Inflammatory macrophage (primary cell): ENCODE measurements at regions not wholly inside any gene's neighbourhood (a gene's known extent, or its start where the extent isn't known, plus 50 kb on each side); places are given as distances from the start of the nearest gene placed in this dataset.

Source experiments
- DNase-seq, 2 donors: peaks; one replicate each; pipeline ENCODE4 v3.0.0-alpha.2; 2020 to 2022

DNA sequence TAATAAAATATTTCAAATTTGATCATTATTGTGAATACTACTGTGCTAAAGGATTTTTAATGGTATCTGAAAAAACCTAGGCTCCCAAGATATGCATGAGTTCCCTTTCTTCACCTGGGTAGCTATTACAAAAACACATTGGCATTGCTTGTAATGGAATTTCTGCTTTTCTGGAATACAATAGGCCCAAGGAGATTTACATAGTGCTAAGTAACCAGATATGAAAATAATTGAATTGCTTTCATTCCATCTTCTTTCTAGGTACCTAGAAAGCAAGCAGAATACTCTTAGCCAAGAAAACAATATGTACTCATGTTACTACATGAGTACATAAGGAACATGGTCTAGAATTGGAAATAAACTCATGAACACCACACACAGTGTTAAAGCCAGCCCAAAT lies 291.9 kb downstream of the KCNC2 start:
- no peak for DNase-seq

DNA sequence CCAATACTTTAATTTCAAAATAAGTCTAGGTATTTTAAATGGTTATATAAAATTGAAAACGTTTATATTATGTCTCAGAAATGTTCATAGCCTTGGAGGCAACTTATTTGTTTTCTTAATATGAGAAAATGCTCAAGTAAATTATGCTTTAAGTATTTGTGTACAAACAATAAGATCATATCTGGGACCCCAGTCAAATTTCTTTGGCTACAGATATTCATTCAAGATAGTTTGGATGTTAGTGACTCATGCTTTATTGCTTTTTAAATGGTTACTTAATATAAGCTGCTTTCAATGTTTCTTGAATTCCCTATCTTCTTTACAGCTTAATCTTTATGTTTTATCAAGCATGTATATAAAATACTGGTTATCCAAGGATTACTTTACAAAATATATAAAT lies 291.3 kb downstream of the KCNC2 start:
- no peak for DNase-seq

DNA sequence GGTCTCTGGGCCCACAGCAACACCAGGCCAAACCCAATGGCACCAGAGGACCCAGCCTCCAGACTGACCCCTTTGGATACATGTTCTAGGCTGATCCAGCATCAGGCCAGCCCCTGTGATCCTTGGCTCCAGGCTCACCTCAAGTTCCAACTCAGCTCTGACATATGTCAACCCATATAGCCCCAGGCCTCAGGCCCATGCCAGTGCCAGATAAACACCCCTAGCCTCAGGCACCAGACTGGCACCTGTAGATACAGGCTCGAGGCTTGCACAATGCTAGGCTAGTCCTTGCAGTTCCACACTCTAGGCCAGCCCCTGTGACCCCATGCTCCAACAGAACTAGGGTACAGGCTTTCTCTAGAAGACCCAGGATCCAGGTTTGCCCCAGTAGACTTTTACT lies 287.5 kb downstream of the KCNC2 start:
- DNase-seq = no peak

DNA sequence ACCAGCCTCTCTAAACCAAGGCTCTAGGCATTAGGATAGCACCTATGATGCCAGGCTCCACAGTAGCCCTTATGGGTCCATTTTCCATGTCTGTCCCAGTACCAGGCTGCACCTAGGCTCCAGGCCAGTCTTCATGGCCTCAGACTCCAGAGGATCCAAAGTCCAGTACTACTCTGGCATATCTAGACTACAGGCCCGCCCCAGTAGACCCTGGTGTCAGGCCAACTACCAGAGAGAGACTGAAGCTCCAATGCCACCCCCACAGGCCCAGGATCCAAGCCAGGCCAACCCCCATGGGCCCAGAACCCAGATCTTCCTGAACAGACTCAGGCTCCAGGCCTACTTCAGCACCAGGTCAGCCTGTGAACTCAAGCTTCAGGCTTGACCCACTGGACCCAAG lies 287.0 kb downstream of the KCNC2 start:
- DNase-seq = no peak

DNA sequence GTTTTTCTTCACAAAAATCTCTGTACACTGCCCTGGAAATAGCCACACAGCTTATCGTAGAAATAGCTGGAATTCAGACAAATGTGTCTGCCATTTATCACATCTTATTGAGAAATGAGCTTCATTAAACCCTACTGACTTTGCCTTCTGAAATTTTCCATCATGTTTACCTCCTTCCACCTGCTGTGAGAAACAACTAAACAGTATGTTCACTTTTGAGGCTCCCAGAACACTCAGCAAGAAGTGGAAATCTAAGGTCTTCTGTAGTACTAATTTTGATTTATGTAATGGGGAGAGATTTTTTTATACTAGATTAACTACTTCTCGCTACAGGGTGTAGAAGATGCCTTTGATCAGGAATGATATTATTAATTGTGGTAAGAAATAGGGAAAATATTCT lies 268.0 kb downstream of the KCNC2 start:
- no peak for DNase-seq

DNA sequence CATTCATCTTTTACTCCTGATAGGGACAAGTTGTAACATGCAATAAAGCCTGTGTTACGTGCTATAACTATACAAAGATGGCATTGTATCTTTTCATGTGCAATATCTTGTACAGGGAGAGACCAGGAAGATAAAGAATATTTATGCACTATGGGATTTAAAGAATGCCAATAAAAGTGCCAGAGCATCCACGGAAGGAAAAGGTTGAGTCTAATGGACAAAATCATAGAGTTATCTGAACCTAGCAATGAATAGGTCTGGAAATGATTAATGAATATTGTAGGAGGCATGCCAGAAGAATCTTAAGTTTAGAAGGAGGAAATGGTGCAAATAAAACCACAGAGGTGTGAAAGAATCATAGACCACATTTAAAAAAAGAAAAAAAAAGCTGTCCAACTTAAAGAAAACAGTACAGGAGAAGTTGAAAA lies 263.9 kb downstream of the KCNC2 start:
- DNase-seq = no peak

DNA sequence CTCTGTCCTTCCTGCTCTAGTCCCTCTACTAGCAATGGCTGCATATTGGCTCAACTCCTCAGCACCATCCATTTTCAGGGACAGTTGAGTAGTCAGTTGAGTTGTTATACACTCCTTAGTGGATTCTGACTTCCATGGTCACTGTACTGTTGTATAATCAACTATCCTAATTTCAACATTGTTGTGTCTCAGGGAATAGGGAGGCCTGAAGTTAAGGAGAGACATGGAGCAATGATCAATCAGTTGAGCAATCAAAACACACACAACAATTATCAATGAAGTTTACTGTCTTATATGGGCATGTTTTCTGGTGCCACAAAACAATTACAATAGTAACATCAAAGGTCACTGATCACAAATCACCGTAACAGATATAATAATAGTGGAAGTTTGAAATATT lies 255.9 kb downstream of the KCNC2 start:
- no peak for DNase-seq

DNA sequence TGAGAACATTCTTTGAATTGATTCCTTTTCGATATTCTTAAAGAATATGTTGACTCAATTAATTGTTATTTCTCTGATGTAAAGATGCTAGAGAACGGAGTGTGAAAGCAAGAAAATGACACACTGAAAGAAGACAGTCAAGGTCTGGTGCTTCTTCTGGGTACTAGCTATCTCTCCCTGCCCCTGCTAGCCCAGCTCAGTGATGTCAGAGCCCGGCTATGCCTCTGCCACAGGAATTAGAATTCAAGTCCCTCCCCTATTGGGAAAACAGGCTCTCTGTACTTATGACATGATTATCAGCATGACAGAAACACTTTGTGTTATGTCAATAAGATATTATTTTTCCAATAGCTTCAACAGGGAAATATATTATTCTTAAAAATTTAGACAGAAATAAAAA lies 252.4 kb downstream of the KCNC2 start:
- no peak for DNase-seq

DNA sequence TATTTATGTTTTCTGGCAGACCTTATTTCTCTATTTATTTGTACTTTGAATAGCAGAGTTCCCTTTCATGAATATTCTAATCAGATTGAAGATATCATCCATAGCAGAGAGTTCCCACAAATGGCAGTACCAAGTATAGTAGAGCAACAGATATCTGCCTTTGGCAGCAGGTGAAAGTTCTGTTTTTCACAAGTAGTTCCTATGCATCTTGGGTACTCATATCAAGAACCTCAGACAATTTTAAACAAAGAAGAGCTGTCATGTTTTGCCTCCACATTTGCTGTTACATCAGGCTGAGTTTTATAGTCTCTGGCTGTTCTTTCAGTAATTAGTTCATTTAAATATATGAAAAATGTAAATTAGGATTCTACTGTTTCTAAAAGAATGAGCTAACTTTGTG lies 252.0 kb downstream of the KCNC2 start:
- no peak for DNase-seq

DNA sequence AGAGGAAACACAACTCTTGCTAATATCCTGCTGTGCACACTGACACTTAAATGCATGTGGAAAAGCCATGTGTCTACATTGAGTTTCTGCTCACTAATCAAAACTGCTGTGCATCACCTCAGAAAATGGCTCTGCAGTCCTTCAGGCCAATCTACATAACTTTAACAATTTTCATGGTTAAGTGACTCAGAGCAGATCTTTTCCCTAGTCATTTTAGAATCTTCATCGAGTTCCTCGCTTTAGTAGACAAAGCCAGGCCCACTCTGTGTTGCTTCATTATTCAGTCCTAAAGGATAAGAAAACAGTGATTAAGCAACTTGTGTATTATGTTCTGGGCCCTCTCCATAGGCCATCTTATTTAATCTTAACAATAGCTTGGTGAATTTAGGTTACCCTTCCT lies 250.0 kb downstream of the KCNC2 start:
- no peak for DNase-seq

DNA sequence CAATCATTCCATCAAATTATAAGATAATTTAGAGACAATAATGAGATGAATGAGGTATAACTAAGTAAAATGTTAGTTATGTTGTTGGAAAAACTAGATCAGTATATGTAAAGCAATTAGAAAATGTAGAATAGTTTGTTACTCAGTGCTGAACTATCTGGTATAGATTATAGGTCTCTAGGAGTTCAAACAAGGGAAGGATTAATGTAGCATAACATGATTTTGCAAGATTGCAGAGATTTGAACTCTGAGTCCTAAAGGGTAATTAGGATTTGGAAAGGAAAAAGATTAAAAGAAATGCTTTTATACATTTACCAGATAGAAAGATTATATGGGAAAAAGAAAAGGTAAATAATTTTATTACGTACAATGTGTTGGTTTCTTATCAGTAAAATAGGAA lies 246.3 kb downstream of the KCNC2 start:
- no peak for DNase-seq

DNA sequence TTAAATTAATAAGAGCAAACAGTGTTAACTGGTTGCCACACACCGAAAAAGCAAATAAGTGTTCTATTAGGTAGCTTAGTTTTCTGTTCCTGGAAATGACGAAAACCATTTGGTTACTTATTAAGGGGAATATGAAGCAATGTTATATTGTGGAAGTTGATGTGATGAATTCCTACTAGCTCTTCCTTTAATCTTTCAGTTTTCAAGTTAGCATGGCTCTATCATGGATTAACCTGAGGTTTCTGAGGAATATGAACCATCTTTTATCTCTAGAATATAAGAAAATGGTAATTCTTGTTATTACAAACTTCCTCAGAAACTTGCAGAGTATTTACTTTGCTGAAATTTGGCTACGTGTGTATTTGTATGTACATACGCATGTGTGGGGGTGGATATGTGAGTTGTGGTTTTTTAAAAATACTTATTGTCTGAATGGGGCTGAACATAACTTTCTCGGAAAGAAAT lies 245.7 kb downstream of the KCNC2 start:
- DNase-seq = no peak

DNA sequence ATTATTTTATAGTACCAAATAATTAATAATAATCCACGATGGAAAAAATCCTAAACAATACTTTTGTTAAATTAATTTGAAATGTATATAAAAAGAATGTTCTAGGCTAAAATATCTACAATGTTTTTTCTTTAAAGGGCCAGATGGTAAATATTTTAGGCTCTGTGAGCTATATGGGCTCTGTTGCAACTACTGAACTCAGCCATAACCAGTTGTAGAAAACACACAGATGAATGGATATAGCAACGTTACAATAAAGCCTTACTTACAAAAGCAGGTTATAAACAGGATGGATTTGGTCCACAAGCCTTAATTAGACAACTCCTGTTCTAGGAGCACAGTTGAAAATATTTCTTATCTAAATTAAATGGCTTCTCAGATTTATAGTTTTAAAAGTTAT lies 245.2 kb downstream of the KCNC2 start:
- DNase-seq = no peak

DNA sequence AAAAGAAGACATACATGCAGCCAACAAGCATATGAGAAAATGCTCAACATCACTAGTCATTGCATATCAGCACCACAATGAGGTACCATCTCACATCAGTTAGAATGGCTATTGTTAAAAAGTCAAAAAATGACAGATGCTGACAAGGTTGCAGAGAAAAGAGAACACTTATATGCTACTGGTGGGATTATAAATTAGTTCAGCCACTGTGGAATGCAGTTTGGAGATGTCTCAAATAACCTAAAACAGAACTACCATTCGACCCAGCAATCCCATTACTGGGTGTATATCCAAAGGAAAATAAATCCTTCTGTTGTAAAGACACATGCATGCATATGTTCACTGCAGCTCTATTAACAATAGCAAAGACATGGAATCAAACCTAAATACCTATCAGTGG lies 238.4 kb downstream of the KCNC2 start:
- no peak for DNase-seq

DNA sequence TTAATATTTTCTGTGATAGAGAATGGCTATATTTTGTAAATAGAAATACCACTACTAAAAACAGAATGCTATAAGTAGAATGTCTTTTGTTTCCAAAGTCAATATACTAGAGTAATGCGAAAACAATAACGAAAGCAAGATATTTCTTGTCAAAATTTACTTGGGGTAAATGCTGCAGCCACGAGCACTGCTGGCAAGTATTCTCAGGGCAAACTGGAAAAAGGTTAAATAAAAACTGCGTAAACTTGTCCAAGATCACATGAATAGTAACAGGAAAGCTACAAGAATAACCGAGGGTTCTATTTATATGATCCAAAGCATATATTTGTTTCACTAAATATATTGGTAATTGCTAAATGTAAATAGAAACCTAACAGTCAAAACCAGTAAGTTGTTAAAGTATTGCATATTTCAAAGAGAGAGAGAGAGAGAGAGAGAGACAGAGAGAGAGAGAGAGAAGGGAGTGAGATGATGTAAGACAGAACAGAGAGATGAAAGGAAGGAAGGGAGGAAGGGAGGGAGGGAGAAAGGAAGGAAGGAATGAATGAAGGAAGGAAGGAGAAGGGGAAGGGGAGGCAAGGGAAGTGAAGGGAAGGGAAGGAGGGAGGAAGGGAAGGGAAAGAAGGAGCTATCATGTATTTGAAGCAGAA lies 231.7 kb downstream of the KCNC2 start:
- no peak for DNase-seq

DNA sequence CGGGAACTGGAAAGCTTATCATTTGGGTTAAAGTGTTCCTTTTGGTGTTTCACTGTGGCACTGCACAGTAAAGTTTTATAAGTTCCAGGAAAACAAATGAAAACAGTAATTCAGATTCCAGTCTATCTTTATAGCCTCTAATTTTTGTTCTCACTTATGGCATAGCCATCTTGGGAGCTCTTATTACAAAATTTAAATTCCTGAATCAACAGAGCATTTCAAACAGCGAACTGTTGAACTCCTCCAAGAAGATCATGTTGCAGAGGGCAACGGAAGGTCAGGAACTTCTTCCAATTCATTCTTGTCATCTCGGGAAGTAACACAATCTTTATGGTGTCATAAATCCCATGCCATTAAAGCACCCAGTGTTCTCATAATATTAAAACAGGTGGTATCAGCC lies 229.1 kb downstream of the KCNC2 start:
- no peak for DNase-seq

DNA sequence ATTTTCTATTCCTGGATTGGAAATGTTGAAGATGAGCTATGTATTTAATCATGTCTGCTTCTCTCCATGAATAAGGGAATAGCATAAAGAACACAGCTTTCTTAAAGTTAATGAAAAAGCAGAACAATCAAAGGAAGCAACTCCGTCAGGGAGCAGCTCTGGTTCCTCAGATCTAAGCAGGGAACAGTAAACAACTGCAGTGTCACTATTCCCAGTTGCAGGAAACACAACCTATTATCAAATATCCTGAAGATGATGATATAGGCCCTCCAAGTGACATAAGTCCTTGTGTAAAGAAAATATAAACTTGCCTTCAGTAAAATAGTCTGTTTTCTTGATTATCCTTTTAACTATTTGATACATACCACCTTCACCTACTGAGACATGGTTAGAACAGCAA lies 228.1 kb downstream of the KCNC2 start:
- no peak for DNase-seq

DNA sequence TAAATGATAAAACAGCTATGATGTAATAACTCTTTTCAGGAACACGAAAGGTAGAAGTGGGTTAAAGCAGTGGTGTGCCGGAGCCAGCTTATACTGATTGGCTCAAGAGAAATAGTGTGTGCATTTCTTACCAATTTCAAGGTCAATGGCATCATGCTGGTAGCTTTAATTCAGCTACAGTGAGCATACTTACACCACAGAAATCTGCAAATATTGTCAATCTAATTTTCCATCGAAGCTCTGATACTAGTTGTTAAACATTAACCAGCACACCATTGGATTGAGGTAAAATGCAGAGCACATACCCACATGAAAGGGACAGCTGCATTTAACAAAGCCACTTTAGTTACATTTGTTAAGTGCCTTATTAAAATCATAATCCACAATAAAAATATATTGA lies 225.7 kb downstream of the KCNC2 start:
- DNase-seq = no peak

DNA sequence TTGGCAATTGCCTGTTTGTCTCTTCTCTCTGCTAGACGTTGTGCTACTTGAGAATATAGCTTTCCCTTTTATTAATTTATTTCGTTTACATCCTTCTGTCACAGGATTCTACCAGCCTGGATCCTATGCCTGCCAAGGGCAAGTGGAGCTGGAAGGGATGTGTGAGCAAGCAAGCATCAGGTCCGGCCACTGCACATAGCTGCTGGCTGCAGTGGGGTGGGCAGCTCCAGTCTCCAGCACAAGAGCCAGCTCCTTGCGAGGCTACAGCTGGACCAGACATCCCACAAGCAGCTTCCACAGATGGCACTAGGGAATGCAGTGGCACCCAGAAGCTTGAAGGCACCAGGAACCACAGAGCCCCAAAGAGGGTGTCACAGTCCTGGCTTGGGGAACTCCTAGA lies 225.0 kb downstream of the KCNC2 start:
- DNase-seq = no peak

DNA sequence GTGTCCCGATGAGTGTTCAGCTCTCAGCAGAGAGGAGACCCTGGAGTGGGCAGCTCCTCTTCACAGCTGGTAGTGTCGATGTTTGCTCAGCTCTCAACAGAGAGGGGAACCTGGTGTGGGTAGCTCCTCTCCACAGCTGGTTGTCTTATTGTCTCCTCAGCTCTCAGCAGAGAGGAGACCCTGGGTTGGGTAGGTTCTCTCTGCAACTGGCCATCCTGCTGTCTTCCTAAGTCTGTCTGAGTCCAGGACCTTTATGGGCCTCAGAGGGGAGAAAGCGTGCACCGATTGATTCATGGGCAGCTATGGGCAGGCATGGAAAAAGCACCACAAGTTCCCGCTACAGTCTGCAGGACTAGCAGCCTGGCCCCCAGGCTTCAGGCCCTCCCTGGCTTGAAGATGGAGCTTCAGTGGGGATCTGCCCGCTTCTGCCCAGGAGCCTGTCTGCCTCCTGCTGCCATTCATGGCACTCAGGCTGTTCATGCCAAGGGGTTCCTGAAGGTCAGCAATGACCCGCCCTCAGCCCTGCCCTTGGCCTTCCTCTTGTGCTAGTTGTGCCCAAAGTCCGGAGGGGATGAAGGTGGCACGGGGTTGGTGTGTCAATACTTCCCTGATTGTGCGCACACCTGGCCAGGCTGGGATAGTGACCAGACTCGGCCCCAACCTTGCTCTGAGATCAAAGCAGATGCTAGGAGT lies 224.2 kb downstream of the KCNC2 start:
- DNase-seq = no peak

DNA sequence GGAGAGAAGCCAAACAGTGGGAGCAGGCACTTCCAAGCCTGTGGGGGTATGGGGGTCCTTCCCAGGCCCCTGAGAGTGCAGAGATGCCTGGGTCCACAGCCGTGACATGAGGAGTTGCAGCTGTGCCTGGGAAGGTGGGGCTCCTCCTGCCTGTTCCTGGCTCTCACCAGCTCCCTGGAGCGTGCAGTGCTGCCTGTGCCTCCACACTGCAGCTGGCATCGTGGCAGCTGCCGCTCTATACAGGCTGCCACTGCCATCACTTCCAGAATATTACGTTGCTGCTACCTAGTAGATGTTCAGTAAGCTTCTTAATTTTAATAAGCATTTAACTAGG lies 223.7 kb downstream of the KCNC2 start:
- no peak for DNase-seq

DNA sequence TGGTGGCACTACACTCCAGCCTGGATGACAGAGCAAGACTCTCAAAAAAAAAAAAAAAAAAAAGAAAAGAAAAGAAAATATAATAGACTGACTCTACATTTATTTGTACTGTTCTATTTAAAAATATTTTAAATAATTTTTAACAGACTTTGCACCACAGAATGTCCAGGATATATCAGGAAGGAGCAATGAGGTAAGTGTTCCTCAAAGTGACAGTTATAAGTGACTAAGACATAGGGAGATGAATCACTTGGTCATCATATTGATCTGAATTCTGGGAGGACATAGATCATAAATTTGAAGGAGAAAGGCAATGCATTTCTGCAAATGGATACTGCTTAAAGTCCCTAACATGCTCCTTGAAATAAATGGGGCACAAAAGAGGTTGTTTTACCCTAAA lies 221.5 kb downstream of the KCNC2 start:
- DNase-seq = no peak
